ENCODE measurements at regions not wholly inside any gene's neighbourhood (a gene's known extent, or its start where the extent isn't known, plus 50 kb on each side); places are given as distances from the start of the nearest gene placed in this dataset.

DNA sequence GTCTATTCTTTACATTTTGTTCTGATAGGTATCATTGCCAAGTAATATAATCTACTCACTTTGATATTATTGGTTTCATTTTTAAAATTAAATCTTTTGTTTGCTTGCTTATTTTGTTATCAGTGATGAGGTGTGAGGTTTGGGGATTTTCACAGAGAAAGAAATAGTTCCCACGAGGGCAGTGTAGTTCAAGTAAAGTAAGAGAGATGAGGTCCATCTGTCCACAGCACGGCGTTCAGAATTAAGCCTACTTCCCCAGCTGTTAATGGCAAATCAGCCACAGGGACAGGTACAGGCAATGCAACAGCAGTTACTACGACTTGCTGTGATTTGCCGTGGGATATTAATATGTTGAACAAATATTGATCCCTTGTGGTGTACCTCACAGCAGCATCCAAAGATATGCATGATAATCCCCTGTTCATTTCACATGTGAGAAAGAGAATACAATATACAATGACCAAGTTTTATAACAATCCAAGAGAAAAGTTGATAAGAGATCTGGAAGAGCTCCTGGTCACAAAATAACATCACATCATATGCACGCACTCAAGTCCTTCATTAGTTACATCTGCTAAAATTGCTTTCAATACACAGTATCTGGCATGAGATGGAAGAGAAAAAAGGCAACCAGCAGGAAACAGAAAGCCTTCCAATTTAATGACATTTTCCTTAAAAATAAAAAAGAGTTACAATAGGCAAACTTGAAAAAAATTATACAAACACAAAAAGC lies 131.6 kb downstream of the TUSC7 start:
- DNase-seq (ENCODE audit: low read depth) = no peak
- in situ Hi-C loops (cut with HindIII; ENCODE audit: low pct_unique_long_range_greater_than_20kb, low sequenced_read_pairs) = no loop called here

DNA sequence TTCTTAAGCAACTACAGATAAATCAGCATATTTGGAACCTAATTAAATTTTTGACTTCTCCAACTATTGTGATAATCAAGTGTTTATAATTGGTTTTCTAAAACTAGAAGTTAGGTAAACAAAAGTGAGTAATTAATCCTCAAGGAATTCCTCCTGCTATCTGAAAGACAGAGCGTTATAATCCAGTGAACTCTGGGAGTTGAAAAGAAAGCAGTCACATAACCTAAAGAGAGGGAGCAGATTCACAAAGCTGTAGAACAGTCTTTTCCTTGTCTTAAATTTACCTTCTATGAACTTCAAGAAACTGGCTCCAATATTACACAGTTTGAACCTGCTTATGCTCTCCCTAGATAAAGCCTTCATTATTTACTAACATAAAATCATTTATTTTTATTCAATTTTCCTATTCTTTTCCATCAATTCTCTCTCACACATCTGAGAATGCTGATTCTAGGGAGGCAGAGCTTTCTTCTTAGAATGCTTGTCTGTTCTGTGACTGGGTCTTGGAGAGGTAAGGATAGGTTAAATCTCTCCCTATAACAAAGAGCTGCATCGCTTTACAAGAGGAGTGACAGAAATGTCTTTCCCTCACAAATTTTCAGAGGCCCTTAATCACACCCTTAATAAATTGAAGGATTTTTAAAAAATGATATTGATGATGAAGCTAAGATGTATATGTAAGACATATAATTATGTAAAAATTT lies 132.8 kb downstream of the TUSC7 start:
- in situ Hi-C loops (cut with HindIII; ENCODE audit: low pct_unique_long_range_greater_than_20kb, low sequenced_read_pairs) = no loop called here
- DNase-seq (ENCODE audit: low read depth) = no peak

GRCh38 chr3:116848248-116848829 lies 138.8 kb downstream of the TUSC7 start:
- DNase-seq (ENCODE audit: low read depth) = no peak
- in situ Hi-C loops (cut with HindIII; ENCODE audit: low pct_unique_long_range_greater_than_20kb, low sequenced_read_pairs) = no loop called here

- no peak for DNase-seq (ENCODE audit: low read depth)
- in situ Hi-C loops (cut with HindIII; ENCODE audit: low pct_unique_long_range_greater_than_20kb, low sequenced_read_pairs) = no loop called here
These were observed 139.7 kb downstream of the TUSC7 start for GRCh38 chr3:116849261-116849688.

GRCh38 chr3:116852803-116853202 lies 143.2 kb downstream of the TUSC7 start:
- no peak for DNase-seq (ENCODE audit: low read depth)
- in situ Hi-C loops (cut with HindIII; ENCODE audit: low pct_unique_long_range_greater_than_20kb, low sequenced_read_pairs) = no loop called here

DNA sequence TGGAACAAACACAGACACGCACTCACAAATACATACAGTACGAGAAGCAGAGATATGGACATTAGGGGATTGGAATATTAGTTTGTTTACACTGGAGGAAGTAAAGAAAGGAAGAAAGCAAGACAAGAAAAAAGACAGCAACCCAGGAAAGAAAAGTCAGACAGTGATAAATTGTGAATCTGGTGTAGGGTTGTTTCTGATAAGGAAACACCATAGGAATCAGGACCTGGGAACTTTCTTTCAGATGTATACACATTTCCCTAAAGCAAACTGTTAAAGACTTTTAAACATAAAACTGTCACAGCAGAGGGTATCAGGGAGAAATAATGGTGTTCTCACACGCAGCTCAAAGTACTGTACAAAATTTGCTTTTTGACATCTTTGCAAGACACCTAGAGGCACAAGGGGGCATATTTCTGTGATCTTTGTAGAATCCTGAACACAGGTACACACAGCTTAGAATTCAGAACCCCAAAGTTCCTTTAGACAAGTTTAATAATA lies 153.7 kb downstream of the TUSC7 start:
- in situ Hi-C loops (cut with HindIII; ENCODE audit: low pct_unique_long_range_greater_than_20kb, low sequenced_read_pairs) = no loop called here
- DNase-seq (ENCODE audit: low read depth) = no peak

- no peak for DNase-seq (ENCODE audit: low read depth)
- in situ Hi-C loops (cut with HindIII; ENCODE audit: low pct_unique_long_range_greater_than_20kb, low sequenced_read_pairs) = no loop called here
These were observed 154.4 kb downstream of the TUSC7 start for GRCh38 chr3:116863822-116864589.

DNA sequence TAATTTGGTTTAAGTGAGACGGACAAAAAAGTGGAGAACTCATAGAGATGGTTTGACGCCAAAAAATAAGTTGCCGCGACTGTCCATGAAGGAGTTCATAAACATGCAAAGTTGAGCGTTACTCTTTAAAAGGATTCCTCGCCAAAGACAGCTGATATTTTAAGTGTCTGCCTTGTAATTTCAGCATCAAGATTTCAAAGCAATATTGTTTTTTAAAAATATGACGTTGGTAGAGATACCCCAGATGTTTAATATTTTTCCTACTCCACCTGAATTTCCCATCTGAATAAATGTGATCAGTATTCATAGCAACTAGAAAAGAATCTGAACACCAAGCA lies 155.0 kb downstream of the TUSC7 start:
- in situ Hi-C loops (cut with HindIII; ENCODE audit: low pct_unique_long_range_greater_than_20kb, low sequenced_read_pairs) = no loop called here
- no peak for DNase-seq (ENCODE audit: low read depth)

GRCh38 chr3:116870379-116870778 lies 160.8 kb downstream of the TUSC7 start:
- in situ Hi-C loops (cut with HindIII; ENCODE audit: low pct_unique_long_range_greater_than_20kb, low sequenced_read_pairs) = no loop called here
- DNase-seq (ENCODE audit: low read depth) = no peak

DNA sequence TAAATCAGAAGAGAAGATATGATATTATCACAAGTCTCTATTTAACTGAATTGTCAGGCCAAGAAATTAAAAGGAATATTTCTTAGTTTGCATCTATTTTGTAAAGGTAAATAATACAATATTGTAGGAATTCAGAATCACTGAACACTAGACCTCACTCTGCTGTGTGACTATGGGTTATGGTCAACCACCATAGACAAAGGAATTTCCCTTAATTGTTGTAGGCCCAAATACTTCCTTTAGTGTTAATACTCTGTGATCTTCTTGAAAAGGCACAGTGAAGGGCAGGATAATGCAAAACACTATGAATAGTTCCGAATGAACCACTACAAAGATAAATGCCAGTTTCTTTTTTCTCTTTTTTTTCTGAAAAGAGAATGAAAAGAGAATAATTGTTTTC lies 162.3 kb downstream of the TUSC7 start:
- in situ Hi-C loops (cut with HindIII; ENCODE audit: low pct_unique_long_range_greater_than_20kb, low sequenced_read_pairs) = no loop called here
- no peak for DNase-seq (ENCODE audit: low read depth)

DNA sequence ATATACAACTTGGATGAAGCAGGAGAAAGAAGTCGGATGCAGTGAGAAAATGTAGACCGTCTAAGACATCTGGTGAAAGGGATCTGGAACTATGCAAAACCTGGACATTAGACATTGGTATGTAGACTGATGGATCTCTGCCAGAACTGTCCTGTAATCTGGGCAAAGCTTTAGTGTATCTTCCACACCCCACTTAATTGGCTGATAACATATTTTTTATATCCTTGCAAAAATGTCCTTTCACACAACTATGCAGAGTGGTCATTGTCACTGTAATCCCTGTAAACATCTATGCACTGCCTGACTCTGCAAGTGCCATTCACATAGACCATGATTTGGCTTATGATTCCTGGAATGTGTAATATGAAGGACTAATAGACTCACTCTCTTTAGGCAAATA lies 163.1 kb downstream of the TUSC7 start:
- no peak for DNase-seq (ENCODE audit: low read depth)
- in situ Hi-C loops (cut with HindIII; ENCODE audit: low pct_unique_long_range_greater_than_20kb, low sequenced_read_pairs) = no loop called here

- in situ Hi-C loops (cut with HindIII; ENCODE audit: low pct_unique_long_range_greater_than_20kb, low sequenced_read_pairs) = no loop called here
- no peak for DNase-seq (ENCODE audit: low read depth)
These were observed 163.6 kb downstream of the TUSC7 start for GRCh38 chr3:116873142-116873541.

DNA sequence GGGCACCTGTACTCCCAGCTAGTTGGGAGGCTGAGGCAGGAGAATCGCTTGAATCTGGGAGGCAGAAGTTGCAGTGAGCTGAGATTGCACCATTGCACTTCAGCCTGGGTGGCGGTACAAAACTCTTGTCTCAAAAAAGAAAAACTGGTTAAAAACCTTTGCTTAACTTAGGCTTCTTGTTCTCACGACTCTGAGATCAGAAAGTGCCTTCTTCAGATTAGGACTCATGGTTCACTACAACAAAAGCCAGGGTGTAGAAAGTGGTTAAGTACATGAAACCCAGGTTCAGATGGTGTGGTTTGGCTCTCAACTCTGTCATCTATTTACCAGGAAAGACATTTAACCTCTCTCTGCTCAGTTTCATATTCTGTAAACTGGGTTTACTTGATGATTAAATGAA lies 168.4 kb downstream of the TUSC7 start:
- no peak for DNase-seq (ENCODE audit: low read depth)
- in situ Hi-C loops (cut with HindIII; ENCODE audit: low pct_unique_long_range_greater_than_20kb, low sequenced_read_pairs) = no loop called here

GRCh38 chr3:116886202-116886893 lies 176.8 kb downstream of the TUSC7 start:
- in situ Hi-C loops (cut with HindIII; ENCODE audit: low pct_unique_long_range_greater_than_20kb, low sequenced_read_pairs) = no loop called here
- DNase-seq (ENCODE audit: low read depth) = no peak

GRCh38 chr3:116896116-116896515 lies 186.5 kb downstream of the TUSC7 start:
- in situ Hi-C loops (cut with HindIII; ENCODE audit: low pct_unique_long_range_greater_than_20kb, low sequenced_read_pairs) = no loop called here
- no peak for DNase-seq (ENCODE audit: low read depth)

GRCh38 chr3:116897382-116897781 lies 187.8 kb downstream of the TUSC7 start:
- DNase-seq (ENCODE audit: low read depth) = no peak
- in situ Hi-C loops (cut with HindIII; ENCODE audit: low pct_unique_long_range_greater_than_20kb, low sequenced_read_pairs) = no loop called here

DNA sequence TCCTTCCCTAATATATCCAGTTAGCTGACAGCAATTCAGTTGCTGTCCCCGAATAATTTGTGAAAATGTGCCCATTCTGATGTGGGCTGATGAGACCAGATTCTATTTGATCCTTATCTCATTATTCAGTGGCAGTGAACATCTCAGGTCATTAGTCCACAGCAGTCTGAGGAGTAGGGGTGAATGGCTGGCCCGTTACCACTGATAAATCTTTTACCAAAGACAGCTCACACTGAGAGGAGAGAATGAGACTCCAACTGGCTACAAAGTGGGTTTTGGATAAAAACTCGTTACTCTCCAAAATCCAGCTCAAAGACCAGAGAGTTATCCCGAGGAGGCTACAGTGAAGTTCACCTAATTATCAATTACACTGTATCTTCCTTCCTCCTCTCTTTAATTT lies 189.7 kb downstream of the TUSC7 start:
- no peak for DNase-seq (ENCODE audit: low read depth)
- in situ Hi-C loops (cut with HindIII; ENCODE audit: low pct_unique_long_range_greater_than_20kb, low sequenced_read_pairs) = no loop called here

GRCh38 chr3:116905334-116905733 lies 195.8 kb downstream of the TUSC7 start:
- DNase-seq (ENCODE audit: low read depth) = no peak
- in situ Hi-C loops (cut with HindIII; ENCODE audit: low pct_unique_long_range_greater_than_20kb, low sequenced_read_pairs) = no loop called here
